22Rv1 (cell line): ENCODE measurements at regions not wholly inside any gene's neighbourhood (a gene's known extent, or its start where the extent isn't known, plus 50 kb on each side); places are given as distances from the start of the nearest gene placed in this dataset.
"Not testable (repeated sequence)": the region's sequence is repeated elsewhere in the genome, so short reads cannot be mapped to it uniquely, and the experiment has no call there.

Source experiments
- H3K27ac ChIP-seq: fragments of 450-650 bp; 2 replicates; pipeline ENCODE4 v1.5.1; 2017
- ZFX ChIP-seq: fragments of 450-650 bp; IDR thresholded peaks from 2 replicates; pipeline ENCODE4 v1.6.1; 2017; ENCODE audit warnings: antibody characterized with exemption, borderline replicate concordance
- TF ChIP-seq, protein P1 (sequence below): fragments of 450-650 bp; IDR thresholded peaks from 2 replicates; pipeline ENCODE4 v1.5.1; 2017; ENCODE audit warnings: mild to moderate bottlenecking

DNA sequence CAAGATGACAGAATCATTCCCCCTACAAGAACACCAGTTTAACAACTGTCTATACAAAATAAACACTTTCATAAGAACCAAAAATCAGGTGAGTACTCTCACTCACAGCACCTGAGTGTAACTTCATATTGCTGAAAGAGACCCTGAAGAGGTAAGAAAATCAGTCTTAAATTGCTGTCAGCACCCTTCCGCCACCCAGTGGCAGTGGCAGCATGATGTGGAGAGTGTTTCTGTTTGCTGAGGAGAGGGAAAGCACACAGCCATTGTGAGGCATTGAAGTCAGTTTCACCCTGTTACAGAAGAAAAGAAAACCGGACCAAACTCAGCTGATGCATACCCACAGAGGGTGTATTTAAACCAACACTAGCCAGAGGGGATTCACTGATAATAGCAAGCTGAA lies 1240.8 kb upstream of the CRIM1 start:
- TF ChIP-seq, protein P1, sequence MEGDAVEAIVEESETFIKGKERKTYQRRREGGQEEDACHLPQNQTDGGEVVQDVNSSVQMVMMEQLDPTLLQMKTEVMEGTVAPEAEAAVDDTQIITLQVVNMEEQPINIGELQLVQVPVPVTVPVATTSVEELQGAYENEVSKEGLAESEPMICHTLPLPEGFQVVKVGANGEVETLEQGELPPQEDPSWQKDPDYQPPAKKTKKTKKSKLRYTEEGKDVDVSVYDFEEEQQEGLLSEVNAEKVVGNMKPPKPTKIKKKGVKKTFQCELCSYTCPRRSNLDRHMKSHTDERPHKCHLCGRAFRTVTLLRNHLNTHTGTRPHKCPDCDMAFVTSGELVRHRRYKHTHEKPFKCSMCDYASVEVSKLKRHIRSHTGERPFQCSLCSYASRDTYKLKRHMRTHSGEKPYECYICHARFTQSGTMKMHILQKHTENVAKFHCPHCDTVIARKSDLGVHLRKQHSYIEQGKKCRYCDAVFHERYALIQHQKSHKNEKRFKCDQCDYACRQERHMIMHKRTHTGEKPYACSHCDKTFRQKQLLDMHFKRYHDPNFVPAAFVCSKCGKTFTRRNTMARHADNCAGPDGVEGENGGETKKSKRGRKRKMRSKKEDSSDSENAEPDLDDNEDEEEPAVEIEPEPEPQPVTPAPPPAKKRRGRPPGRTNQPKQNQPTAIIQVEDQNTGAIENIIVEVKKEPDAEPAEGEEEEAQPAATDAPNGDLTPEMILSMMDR: peak; percentile 52
- TF ChIP-seq ZFX: no peak

DNA sequence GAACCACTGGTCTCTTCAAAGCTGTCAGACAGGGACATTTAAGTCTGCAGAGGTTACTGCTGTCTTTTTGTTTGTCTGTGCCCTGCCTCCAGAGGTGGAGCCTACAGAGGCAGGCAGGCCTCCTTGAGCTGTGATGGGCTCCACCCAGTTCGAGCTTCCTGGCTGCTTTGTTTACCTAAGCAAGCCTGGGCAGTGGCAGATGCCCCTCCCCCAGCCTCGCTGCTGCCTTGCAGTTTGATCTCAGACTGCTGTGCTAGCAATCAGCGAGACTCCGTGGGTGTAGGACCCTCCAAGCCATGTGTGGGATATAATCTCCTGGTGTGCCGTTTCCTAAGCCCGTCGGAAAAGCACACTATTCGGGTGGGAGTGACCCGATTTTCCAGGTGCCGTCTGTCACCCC lies 1243.2 kb upstream of the CRIM1 start:
- not testable (repeated sequence) for H3K27ac ChIP-seq

More for the DNA sequence above, 1240.8 kb upstream of the CRIM1 start:
- H3K27ac ChIP-seq: no peak overlapping the region

DNA sequence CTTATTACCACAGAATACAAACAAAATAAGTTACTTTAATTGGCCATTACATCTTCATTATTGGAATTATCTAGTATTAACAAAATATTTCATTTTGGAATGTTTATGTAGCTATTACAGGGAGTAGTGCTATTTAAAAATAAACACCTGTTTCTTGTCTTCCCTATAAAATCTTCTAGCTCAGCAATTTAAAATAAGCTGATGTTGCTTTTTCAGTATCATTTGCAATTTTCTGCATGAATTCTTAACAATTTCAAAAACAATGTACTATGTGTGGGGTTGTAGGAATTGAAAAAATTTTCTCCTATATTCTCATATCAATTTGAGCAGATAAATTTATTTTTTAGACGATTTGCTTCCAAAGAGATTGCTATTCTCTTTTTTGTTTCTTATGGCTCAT lies 1251.3 kb upstream of the CRIM1 start:
- H3K27ac ChIP-seq: no peak overlapping the region
- TF ChIP-seq ZFX: no peak
- TF ChIP-seq, protein P1: no peak

DNA sequence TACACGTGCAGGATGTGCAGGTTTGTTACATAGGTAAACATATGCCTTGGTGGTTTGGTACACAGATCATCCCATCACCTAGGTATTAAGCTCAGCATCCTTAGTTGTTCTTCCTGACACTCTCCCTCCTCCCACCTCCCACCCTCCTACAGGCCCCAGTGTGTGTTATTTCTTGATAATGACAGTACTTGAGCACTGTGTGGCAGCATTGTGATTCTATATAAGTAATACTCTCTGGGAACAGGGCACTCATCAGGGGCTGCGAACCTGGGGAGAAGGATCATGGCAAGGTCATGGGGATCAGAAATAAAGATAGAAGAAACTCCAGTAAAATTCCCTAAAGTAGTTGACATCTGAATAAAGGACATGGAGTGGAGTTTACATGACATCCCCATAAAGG lies 1256.2 kb upstream of the CRIM1 start:
- TF ChIP-seq ZFX: no peak
- TF ChIP-seq, protein P1: 0 out of 2 replicates have a peak, but pooled peaks have one; percentile 17
- no peak overlapping the region for H3K27ac ChIP-seq

DNA sequence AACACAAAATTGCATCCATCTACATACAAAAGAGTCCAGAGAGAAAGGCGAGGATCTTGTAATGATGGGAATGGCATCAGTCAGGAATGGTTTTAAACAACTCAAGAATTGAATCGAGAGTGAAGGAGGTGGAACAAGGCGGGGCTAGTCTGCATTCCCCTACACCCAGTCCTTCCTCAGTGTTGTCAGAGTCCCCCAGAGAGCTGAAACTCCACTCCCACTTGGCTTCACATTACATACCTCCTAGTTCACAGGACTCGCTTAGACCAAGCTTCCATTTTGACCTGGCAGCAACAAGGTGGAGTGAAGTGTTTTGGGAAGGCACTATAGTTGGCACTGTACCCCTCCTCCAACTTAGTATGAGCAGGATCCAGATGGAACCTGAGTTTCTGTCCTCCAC lies 1273.5 kb upstream of the CRIM1 start:
- TF ChIP-seq, protein P1: no peak
- no peak overlapping the region for H3K27ac ChIP-seq

DNA sequence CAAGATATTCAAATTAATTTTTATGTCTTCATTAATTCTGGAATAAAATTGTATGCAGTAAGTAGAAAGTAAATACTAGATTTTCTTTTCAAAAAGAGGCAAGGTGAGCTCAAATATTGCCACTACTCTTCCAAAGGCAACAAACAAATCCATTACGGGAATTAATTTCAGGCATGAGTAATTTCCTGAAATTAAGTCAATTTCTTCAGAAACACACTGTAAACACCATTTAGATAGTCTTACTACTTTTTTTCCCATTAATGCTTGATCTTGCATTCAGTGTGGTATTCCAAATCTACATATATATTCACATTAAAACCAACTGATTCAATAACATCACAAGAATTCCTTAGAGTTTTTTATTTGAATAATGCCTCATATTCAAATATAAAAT lies 1274.0 kb upstream of the CRIM1 start:
- H3K27ac ChIP-seq: no peak overlapping the region
- TF ChIP-seq, protein P1: no peak
- TF ChIP-seq ZFX: no peak

DNA sequence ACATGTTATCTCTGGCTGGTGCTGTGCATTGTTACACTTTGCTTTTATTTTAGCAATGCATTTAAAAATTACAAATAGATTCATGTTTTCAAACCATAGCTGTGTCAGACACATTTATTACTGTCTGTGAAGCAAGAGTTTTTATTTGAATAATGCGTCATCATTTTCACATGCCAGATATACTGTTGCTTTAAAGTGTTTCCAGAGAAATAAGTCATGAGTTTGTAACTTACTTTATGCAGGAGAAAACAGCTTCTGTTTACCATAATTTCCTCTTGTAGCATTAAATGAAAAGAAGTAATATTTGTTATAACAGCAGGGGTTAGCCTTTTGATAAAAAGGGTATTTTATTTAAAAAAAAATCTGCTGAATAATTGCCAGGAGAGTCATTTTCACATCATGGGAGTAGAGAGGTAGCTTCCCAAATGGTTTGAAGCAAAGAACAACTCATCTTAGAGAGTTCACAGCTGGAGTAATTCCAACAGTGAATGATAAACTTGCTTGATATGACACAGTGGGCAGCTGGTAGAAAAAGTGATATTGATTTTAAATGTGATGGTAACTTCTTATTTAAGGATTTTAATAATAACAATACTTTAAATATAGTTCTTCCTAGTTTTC lies 1274.5 kb upstream of the CRIM1 start:
- H3K27ac ChIP-seq: no peak overlapping the region
- no peak for TF ChIP-seq ZFX
- TF ChIP-seq, protein P1: no peak

DNA sequence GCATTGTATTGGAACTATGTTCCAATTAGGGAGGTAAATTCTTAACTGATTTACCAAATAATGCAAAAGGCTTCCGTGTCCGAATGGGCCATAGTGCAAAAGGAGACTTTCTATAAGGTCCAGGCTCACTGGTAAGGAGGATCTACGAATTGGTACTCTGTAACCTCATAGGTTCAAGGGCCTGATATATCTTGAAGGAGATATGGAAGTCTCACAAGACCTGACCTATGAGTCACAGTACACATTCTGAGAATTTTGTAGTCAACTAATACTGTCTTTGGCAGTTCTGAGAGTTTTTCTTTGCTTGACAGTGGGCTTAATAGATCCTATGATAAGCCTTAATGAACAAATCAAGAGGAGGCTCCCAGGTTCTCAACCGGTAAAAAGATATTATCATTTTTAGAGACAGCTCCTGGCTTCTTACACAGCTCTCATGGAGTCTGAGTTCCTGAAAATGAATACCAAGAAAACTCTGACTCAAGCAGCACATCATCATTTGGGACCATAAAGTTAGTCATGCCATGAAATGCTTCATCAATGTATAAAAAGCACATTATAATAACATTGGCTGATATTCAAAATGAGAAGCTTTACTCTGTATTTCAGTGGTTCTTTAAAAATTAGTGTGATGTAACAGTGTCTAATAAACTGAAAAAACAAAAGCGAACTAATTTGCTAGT lies 1275.2 kb upstream of the CRIM1 start:
- no peak for TF ChIP-seq ZFX
- TF ChIP-seq, protein P1: no peak
- no peak overlapping the region for H3K27ac ChIP-seq
